GM19035 (cell line): ENCODE measurements at regions not wholly inside any gene's neighbourhood (a gene's known extent, or its start where the extent isn't known, plus 50 kb on each side); places are given as distances from the start of the nearest gene placed in this dataset.

Source experiments
- ATAC-seq: cut with Tn5 transposase; IDR thresholded peaks from one replicate; pipeline ENCODE4 v1.9.1; 2021; ENCODE audit not compliant: unreplicated experiment

- no peak for ATAC-seq
Measured at GRCh38 chr18:10300739-10301138, 153.7 kb upstream of the APCDD1 start.

- no peak for ATAC-seq
Measured at GRCh38 chr18:10301831-10302483, 152.5 kb upstream of the APCDD1 start.

GRCh38 chr18:10303171-10303570, 151.3 kb upstream of the APCDD1 start:
- ATAC-seq: no peak

GRCh38 chr18:10304853-10305252, 149.6 kb upstream of the APCDD1 start:
- no peak for ATAC-seq

- no peak for ATAC-seq
Measured at GRCh38 chr18:10306779-10307178, 147.7 kb upstream of the APCDD1 start.

GRCh38 chr18:10308154-10308553, 146.3 kb upstream of the APCDD1 start:
- no peak for ATAC-seq

GRCh38 chr18:10310626-10311025, 143.8 kb upstream of the APCDD1 start:
- ATAC-seq: no peak

DNA sequence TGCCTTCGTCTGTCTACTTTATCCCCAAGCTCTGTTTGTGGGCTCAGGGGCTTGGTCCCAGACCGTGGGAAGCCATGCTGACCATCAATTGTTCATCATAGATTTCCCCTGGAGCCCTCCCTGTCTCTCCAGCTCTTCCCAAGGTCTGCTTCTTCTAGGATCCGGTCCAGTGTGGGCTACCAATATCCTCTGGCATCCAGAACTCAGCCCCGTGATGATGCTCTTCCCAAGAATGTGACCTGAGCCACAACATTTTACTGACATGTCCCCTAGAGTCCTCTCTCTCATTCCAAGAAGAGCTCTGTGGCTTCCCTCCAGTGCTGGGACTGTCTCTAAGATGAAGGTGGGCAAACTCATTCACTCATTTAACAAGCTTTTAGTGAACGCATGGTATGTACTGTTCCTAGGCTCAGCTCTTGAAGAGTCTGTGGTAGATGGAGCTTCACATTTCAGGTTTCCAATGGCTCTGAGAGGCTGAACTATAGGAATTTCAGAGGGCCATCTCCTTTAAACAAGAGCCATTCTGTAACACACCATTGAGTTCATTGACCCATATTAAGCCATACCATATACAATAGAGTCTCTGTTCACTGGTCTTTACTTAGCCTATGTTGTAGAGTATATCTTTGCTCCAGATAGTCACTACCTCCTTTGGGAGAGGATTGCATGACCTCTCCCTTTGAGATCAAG, 142.0 kb upstream of the APCDD1 start:
- no peak for ATAC-seq

- no peak for ATAC-seq
Measured at GRCh38 chr18:10313016-10313342, 141.5 kb upstream of the APCDD1 start.

GRCh38 chr18:10314066-10314465, 140.4 kb upstream of the APCDD1 start:
- no peak for ATAC-seq

DNA sequence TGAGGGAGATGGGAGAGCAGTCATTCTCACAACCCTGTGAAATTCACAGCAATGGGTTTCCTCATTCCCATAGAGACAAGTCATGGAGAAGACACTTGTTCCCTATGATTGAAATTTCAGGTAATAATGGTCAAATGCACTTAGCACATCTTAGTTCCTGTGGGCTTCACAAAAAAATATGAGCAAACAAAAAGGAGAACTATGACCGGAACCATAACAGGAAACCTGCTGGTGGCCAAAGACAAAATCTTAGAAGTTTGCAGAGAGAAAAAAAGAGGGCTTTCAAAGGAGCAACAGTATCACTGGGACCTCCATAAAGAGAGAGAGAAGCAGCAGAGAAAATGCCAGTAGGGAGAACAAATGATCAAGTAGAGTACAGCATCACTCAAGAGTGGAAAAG, 138.9 kb upstream of the APCDD1 start:
- no peak for ATAC-seq

DNA sequence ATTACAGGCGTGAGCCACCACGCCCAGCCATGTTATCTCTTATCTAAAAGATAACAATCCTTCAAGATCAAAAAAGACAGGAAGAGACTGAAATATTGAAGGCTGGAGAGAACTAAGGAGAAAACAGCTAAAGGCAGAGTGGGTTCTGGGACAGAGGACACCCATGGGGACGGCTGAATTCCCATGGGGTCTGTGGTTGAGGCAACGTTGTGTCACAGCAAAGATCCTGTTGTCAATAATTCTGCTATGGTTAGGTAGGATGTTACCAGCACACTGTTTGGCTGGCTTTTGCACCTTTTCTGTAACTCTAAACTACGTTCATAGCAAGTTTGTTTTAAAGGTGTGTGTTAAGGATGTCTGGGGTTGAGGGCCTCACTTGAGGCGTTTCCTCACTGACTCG, 137.7 kb upstream of the APCDD1 start:
- no peak for ATAC-seq

GRCh38 chr18:10317864-10318690, 136.4 kb upstream of the APCDD1 start:
- no peak for ATAC-seq

DNA sequence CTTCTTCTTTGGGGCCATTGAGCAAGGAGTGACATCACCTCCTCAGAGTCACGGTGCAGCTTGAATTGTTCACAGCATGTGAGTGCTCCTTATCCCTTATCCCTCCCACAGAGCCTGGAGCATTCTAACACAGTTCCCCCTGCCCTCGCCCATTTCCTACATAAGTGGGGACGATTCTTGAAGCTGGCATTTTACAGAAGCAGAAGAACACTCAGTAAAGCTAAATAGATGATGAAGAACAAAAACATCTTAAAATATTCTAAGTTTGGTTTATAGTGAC, 135.8 kb upstream of the APCDD1 start:
- ATAC-seq: no peak

GRCh38 chr18:10319026-10319425, 135.4 kb upstream of the APCDD1 start:
- ATAC-seq: no peak

DNA sequence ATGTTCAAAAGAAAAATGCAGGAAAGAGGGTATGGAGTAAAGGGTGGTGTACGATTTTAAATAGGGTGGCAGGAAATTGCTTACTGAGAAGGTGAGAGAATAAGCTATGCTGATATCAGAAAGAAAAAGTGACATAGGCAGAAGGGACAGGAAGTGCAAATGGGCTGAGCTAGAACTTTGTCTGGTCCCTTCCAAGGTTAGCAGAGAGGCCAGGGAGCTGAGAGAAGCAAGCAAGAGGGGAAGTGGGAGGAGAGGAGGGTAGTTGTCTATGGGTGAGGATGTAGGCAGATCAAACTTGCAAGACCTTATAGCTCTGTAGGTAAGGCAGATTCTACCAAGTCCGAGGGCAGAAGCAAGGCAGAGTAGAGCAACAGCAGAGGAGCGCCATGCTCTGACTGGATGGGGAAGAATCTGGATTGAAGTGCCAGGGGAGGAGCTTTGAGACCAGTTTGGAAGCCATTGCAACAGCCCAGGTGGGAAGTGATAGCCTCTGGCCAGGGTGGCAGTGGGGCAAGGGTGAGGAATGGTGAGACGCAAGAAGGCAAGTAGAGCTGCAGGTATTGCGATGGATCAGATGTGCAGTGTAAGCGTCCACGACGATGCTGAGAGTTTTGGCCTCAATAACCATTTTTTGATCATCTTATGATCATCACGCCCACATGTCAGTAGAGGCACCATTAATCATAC, 134.4 kb upstream of the APCDD1 start:
- no peak for ATAC-seq

GRCh38 chr18:10320791-10321190, 133.6 kb upstream of the APCDD1 start:
- ATAC-seq: no peak

GRCh38 chr18:10321576-10321975, 132.9 kb upstream of the APCDD1 start:
- ATAC-seq: no peak

- no peak for ATAC-seq
Measured at GRCh38 chr18:10322004-10322403, 132.4 kb upstream of the APCDD1 start.

DNA sequence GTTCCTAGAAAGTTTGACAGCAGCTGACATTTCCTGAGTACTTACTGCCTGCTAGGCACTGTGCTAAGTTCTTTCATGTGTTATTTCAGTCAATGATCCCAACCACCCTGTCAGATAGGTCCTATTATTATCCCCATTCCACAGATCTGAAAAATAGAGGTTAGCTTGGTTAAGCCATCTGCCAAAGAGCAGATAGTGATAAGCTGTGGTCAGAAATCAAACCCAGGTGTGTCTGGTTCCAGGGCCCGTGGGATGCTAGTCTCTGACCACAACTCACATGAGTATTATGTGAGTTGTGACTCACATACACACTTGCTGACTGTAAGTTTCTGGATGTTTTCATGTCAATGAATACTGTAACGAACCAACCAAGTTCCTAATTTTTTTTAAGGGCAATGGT, 132.0 kb upstream of the APCDD1 start:
- ATAC-seq: no peak

DNA sequence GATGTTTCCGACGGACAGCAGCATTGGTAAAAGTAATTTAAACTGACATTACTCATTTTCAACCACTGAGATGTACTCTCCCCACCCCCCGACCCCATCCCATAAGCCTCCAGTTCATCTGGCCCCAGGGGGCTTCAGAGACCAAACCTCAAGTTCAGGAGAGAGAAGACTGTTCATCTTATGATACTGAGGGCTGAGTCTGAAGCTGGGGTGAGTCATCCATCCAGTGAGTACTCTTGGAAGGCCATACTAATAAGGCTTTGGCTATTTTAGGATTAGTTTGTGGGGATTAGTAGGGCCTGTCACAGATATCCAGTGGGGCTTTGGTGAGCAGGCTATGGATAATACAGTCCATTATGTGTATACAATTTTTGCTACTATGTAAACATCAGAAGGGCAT, 125.3 kb upstream of the APCDD1 start:
- no peak for ATAC-seq

DNA sequence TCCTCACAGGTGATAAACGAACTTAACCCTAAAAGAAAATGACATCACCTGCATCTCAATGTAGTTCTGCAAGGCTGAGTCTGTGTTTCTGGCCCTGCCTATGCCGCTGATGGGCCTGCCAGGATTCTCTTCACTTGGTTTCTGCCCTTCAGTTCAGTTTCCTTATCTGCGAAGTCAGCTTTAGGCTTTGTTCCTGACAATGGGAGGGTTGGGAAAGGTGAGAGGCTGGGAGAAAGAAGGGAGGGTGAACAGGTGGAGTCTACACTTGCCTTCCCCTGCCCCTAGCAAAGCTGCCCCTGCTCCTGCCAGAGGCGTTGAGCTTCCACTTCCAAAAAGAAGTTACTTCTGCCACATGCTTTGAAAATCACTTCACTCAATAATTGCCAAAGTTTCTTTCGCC, 124.0 kb upstream of the APCDD1 start:
- ATAC-seq: no peak
